CD14-positive monocyte (primary cell): ENCODE measurements at regions not wholly inside any gene's neighbourhood (a gene's known extent, or its start where the extent isn't known, plus 50 kb on each side); places are given as distances from the start of the nearest gene placed in this dataset.
"Not testable (repeated sequence)": the region's sequence is repeated elsewhere in the genome, so short reads cannot be mapped to it uniquely, and the experiment has no call there.

Experiments
- DNase-seq, 3 donors: peaks; one replicate each; pipeline ENCODE4 v3.0.0-alpha.2; 2011 to 2022
- H2AFZ ChIP-seq: 2 replicates; pipeline ENCODE4 v1.6.0; 2012; ENCODE audit warnings: mild to moderate bottlenecking, low read depth, low read length, inconsistent platforms; ENCODE audit not compliant: insufficient read depth, poor library complexity, severe bottlenecking
- H3K27ac ChIP-seq, 2 donors: 1 replicate in 1 of 2; 2 replicates in 1 of 2; pipeline ENCODE4 v1.5.1; 2012 to 2013; ENCODE audit warnings: low read length in 2 of 2, control low read depth in 1 of 2, inconsistent platforms in 1 of 2, low read depth in 1 of 2, mild to moderate bottlenecking in 1 of 2
- H3K27me3 ChIP-seq, 2 donors: one replicate each; pipeline versions ENCODE4 v1.6.0 to v1.6.1; 2011 to 2013; ENCODE audit warnings: low read length in 2 of 2; ENCODE audit not compliant: control insufficient read depth in 2 of 2, insufficient read depth in 2 of 2
- H3K36me3 ChIP-seq, 2 donors: replicated peaks in 1 of 2; 1 replicate in 1 of 2; 2 replicates in 1 of 2; pipeline versions ENCODE4 v1.5.1 to v1.6.1; 2012 to 2013; ENCODE audit warnings: low read length in 2 of 2, control low read depth in 1 of 2, inconsistent platforms in 1 of 2, mild to moderate bottlenecking in 1 of 2; ENCODE audit not compliant: insufficient read depth in 2 of 2, control insufficient read depth in 1 of 2
- H3K4me1 ChIP-seq, 2 donors: 1 replicate in 1 of 2; 2 replicates in 1 of 2; pipeline versions ENCODE4 v1.5.1 to v1.6.1; 2012 to 2013; ENCODE audit warnings: low read length in 2 of 2, control low read depth in 1 of 2, inconsistent platforms in 1 of 2, mild to moderate bottlenecking in 1 of 2, moderate library complexity in 1 of 2; ENCODE audit not compliant: insufficient read depth in 2 of 2, control insufficient read depth in 1 of 2
- H3K4me2 ChIP-seq: replicated peaks from 2 replicates; pipeline ENCODE3; 2012; ENCODE audit warnings: low read length, moderate library complexity, mild to moderate bottlenecking; ENCODE audit not compliant: poor library complexity, severe bottlenecking; ENCODE audit errors: extremely low read depth
- H3K4me3 ChIP-seq, 3 experiments: fragments of 200-600 bp in 1 of 3; sonication (generic) in 1 of 3; replicated peaks in 1 of 3; 1 replicate in 2 of 3; 2 replicates in 1 of 3; pipeline ENCODE4 v1.5.1; 2011 to 2013; ENCODE audit warnings: low read length in 3 of 3, mild to moderate bottlenecking in 3 of 3, control low read depth in 2 of 3, low read depth in 2 of 3, inconsistent platforms in 1 of 3, moderate library complexity in 1 of 3
- H3K79me2 ChIP-seq: 2 replicates; pipeline ENCODE4 v1.6.0; 2012; ENCODE audit warnings: mild to moderate bottlenecking, control low read depth, inconsistent platforms, low read length, moderate library complexity; ENCODE audit not compliant: insufficient read depth
- H3K9ac ChIP-seq: 2 replicates; pipeline ENCODE4 v1.6.0; 2017; ENCODE audit warnings: low read length, mild to moderate bottlenecking; ENCODE audit not compliant: insufficient read depth, poor library complexity, severe bottlenecking
- H3K9me3 ChIP-seq, 2 donors: replicated peaks in 1 of 2; 1 replicate in 1 of 2; 2 replicates in 1 of 2; pipeline versions ENCODE4 v1.5.1 to v1.6.1; 2012 to 2013; ENCODE audit warnings: low read length in 2 of 2, control low read depth in 1 of 2; ENCODE audit not compliant: control insufficient read depth in 1 of 2, insufficient read depth in 1 of 2
- H4K20me1 ChIP-seq: 2 replicates; pipeline ENCODE4 v1.6.0; 2012; ENCODE audit warnings: mild to moderate bottlenecking, low read length, control low read depth, moderate library complexity; ENCODE audit not compliant: insufficient read depth
- H3K27ac Mint-ChIP-seq, 7 donors: one replicate each; pipeline ENCODE4 v1.8.0; 2020; ENCODE audit warnings: mild to moderate bottlenecking in 7 of 7, mixed read lengths in 7 of 7, moderate library complexity in 6 of 7, inconsistent platforms in 2 of 7
- H3K27me3 Mint-ChIP-seq, 3 donors: one replicate each; pipeline ENCODE4 v1.8.0; 2021 to 2022; ENCODE audit warnings: low read depth in 3 of 3, mild to moderate bottlenecking in 3 of 3, mixed read lengths in 3 of 3, moderate library complexity in 3 of 3, inconsistent platforms in 1 of 3
- H3K36me3 Mint-ChIP-seq, 2 donors: one replicate each; pipeline ENCODE4 v1.8.0; 2020; ENCODE audit warnings: mixed read lengths in 2 of 2, inconsistent platforms in 1 of 2, mild to moderate bottlenecking in 1 of 2
- H3K4me1 Mint-ChIP-seq: one replicate; pipeline ENCODE4 v1.8.0; 2020; ENCODE audit warnings: mild to moderate bottlenecking, mixed read lengths
- H3K4me3 Mint-ChIP-seq, 2 donors: one replicate each; pipeline ENCODE4 v1.8.0; 2020; ENCODE audit warnings: mild to moderate bottlenecking in 2 of 2, mixed read lengths in 2 of 2, moderate library complexity in 1 of 2
- H3K9me3 Mint-ChIP-seq, 7 donors: one replicate each; pipeline ENCODE4 v1.8.0; 2020 to 2022; ENCODE audit warnings: mixed read lengths in 7 of 7, mild to moderate bottlenecking in 6 of 7, moderate library complexity in 6 of 7, inconsistent platforms in 2 of 7
- WGBS: methylation state at CpG from one replicate; pipeline ENCODE4 v1.1.5; 2013; ENCODE audit warnings: missing lambda C conversion rate; ENCODE audit not compliant: insufficient coverage; 5-methylcytosine and 5-hydroxymethylcytosine counted together
- intact Hi-C, 2 donors: fragments of 100-400 bp; cut with micrococcal nuclease; formaldehyde crosslinking; loops; one replicate each; pipeline versions ENCODE4 v1.15.0 to v1.15.1; 2023
- TF ChIP-seq, protein P1 (sequence below): fragments of 200-600 bp; IDR thresholded peaks from one replicate; pipeline ENCODE4 v1.8.0; 2022; ENCODE audit warnings: antibody characterized with exemption, mild to moderate bottlenecking

DNA sequence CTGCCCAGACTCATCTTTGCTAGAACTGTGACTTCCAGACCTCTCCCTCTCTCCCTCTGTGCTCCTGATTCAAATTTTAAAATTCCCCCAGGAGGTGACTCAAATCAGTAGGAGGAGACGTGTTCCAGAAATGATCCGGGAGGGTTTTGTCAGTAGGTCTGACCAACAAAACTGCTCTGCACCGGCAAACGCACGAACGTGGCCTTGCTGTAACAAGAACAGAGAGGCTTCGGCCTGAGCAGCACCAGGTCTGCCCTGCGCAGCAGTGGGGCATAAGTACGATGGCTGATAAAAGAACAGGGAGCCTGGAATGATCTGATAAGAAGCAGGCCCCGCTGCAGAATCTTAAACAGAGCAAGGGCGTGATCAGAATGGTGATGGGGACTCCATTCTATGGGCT lies 152.7 kb upstream of the AUTS2 start:
- Mint-ChIP-seq H3K9me3 (peaks cover 5 to 26% (median 17%) of the 10 kb centered on the region in 7 donors), H3K4me3 (peak overlapping the region in 1 of 2 donors; percentile 17), H3K4me1 (no peaks in the 10 kb centered on the region), H3K36me3 (no peaks in the 10 kb centered on the region), H3K27ac (no peak overlapping the region), H3K27me3 (peaks cover 0 to 2% (median 0%) of the 10 kb centered on the region in 3 donors)
- Histone ChIP-seq H3K4me1 (no peaks in the 10 kb centered on the region), H3K27me3 (no peaks in the 10 kb centered on the region), H3K36me3 (no peaks in the 10 kb centered on the region), H3K4me3 (no peak overlapping the region), H3K4me2 (no peak overlapping the region), H3K9ac (no peak overlapping the region), H3K79me2 (no peaks in the 10 kb centered on the region), H2AFZ (no peak overlapping the region), H3K27ac (no peak overlapping the region), H4K20me1 (no peaks in the 10 kb centered on the region), H3K9me3 (peaks cover 0 to 8% of the 10 kb centered on the region in 2 donors)
- DNase-seq: no peak
- 99% methylated on average over 11 of the region's 11 CpGs for WGBS
- intact Hi-C loops: no loop called here
- TF ChIP-seq, protein P1, sequence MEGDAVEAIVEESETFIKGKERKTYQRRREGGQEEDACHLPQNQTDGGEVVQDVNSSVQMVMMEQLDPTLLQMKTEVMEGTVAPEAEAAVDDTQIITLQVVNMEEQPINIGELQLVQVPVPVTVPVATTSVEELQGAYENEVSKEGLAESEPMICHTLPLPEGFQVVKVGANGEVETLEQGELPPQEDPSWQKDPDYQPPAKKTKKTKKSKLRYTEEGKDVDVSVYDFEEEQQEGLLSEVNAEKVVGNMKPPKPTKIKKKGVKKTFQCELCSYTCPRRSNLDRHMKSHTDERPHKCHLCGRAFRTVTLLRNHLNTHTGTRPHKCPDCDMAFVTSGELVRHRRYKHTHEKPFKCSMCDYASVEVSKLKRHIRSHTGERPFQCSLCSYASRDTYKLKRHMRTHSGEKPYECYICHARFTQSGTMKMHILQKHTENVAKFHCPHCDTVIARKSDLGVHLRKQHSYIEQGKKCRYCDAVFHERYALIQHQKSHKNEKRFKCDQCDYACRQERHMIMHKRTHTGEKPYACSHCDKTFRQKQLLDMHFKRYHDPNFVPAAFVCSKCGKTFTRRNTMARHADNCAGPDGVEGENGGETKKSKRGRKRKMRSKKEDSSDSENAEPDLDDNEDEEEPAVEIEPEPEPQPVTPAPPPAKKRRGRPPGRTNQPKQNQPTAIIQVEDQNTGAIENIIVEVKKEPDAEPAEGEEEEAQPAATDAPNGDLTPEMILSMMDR: no peak

DNA sequence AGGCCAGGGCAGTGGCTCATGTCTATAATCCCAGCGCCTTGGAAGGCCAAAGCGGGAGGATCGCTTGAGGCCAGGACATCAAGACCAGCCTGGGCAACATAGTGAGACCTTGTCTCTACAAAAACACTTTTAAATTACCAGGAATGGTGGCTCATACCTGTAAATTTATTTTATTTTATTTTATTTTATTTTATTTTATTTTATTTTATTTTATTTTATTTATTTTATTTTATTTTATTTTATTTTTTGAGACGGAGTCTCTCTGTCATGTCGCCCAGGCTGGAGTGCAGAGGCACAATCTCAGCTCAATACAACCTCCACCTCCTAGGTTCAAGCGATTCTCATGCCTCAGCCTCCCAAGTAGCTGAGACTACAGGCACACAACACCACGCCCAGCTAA lies 152.1 kb upstream of the AUTS2 start:
- H3K27ac Mint-ChIP-seq, H4K20me1 ChIP-seq, intact Hi-C loops, H3K27me3 ChIP-seq, DNase-seq, H3K27me3 Mint-ChIP-seq, H2AFZ ChIP-seq, H3K27ac ChIP-seq, H3K4me1 Mint-ChIP-seq, H3K4me3 ChIP-seq, H3K4me3 Mint-ChIP-seq, H3K79me2 ChIP-seq, H3K36me3 Mint-ChIP-seq, H3K9ac ChIP-seq, H3K4me2 ChIP-seq, H3K4me1 ChIP-seq, H3K9me3 ChIP-seq, H3K36me3 ChIP-seq: not testable (repeated sequence)
- WGBS: no CpG with 5 or more reads among the region's 7 CpGs
- peaks cover 5 to 23% (median 11%) of the 10 kb centered on the region in 7 donors for H3K9me3 Mint-ChIP-seq
